NCI-H1436 (cell line): ENCODE measurements at regions not wholly inside any gene's neighbourhood (a gene's known extent, or its start where the extent isn't known, plus 50 kb on each side); places are given as distances from the start of the nearest gene placed in this dataset.

Experiments used
- DNase-seq: peaks from one replicate; lab custom pipeline; 2025; lab: John Stamatoyannopoulos, UW

- no peak for DNase-seq
Observed at GRCh38 chrX:15191830-15192229, 78.1 kb downstream of the ASB9 start.

- DNase-seq, result no peak
Observed at GRCh38 chrX:15188039-15188438, 81.8 kb downstream of the ASB9 start.

GRCh38 chrX:15177316-15177715, 92.6 kb downstream of the ASB9 start:
- no peak for DNase-seq

GRCh38 chrX:15173411-15173810, 96.5 kb downstream of the ASB9 start:
- DNase-seq, result no peak

GRCh38 chrX:15170927-15171326, 99.0 kb downstream of the ASB9 start:
- no peak for DNase-seq

GRCh38 chrX:15167826-15168225, 102.1 kb downstream of the ASB9 start:
- no peak for DNase-seq

- no peak for DNase-seq
Observed at GRCh38 chrX:15165832-15166231, 104.1 kb downstream of the ASB9 start.

GRCh38 chrX:15163131-15163530, 106.8 kb downstream of the ASB9 start:
- no peak for DNase-seq

GRCh38 chrX:15160558-15161095, 109.3 kb downstream of the ASB9 start:
- no peak for DNase-seq

- DNase-seq, result no peak
Observed at GRCh38 chrX:15158736-15159406, 111.0 kb downstream of the ASB9 start.

GRCh38 chrX:15158350-15158735, 111.5 kb downstream of the ASB9 start:
- DNase-seq, result no peak

- DNase-seq, result no peak
Observed at GRCh38 chrX:15157624-15158023, 112.3 kb downstream of the ASB9 start.

- no peak for DNase-seq
Observed at GRCh38 chrX:15151267-15152186, 118.4 kb downstream of the ASB9 start.

GRCh38 chrX:15150586-15150985, 119.3 kb downstream of the ASB9 start:
- DNase-seq, result no peak

GRCh38 chrX:15146515-15146914, 123.4 kb downstream of the ASB9 start:
- DNase-seq, result no peak

- DNase-seq, result no peak
Observed at GRCh38 chrX:15143825-15144121, 126.1 kb downstream of the ASB9 start.

- peak; percentile 0 for DNase-seq
Observed at GRCh38 chrX:15143050-15143824, 126.6 kb downstream of the ASB9 start.

GRCh38 chrX:15142084-15142715, 127.7 kb downstream of the ASB9 start:
- DNase-seq, result no peak

- DNase-seq, result no peak
Observed at GRCh38 chrX:15136795-15137194, 133.1 kb downstream of the ASB9 start.

- no peak for DNase-seq
Observed at GRCh38 chrX:15129412-15129811, 140.5 kb downstream of the ASB9 start.

- no peak for DNase-seq
Observed at GRCh38 chrX:15128861-15129260, 141.0 kb downstream of the ASB9 start.

GRCh38 chrX:15127010-15127409, 142.9 kb downstream of the ASB9 start:
- DNase-seq, result no peak
